ENCODE measurements at regions not wholly inside any gene's neighbourhood (a gene's known extent, or its start where the extent isn't known, plus 50 kb on each side); places are given as distances from the start of the nearest gene placed in this dataset.
"Not testable (repeated sequence)": the region's sequence is repeated elsewhere in the genome, so short reads cannot be mapped to it uniquely, and the experiment has no call there.

DNA sequence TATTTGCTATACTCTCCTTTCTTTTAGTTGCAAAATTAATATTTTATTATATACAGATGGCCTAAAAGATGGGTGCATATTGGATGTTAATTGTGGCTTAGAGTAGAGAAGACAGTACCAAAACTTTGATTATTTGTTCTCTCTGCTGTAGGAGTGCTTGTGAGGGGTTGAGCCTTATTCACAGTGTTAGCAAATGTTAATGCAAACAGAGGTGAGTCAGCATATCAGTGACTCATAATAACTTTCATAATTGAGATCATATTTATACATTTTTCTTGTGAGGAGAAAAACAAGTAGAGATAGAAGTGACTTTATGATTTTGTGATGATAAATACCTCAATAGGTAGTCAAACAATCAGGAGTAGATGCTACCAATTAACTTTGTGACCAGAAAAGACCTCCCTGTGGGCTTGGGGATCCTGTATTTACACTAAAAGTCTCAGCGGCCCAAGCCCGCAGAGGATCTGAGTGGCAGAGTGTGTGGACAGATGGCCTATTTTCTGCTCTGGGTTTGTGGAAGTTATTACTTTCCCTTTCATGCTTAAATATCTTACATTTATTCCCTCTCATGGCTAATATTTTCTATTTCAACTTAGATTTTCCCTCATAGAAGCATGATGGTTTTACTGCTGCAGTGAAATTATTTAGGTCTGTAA is 226.5 kb downstream of the TAF11L14 start:
- Mint-ChIP-seq H3K27me3 (ENCODE audit: low read depth) (no peaks in the 10 kb centered on the region), H3K9me3 (peaks cover 30% of the 10 kb centered on the region), H3K4me1 (ENCODE audit: low read depth) (no peaks in the 10 kb centered on the region), H3K36me3 (ENCODE audit: low read depth) (no peaks in the 10 kb centered on the region), H3K27ac (no peak overlapping the region), H3K4me3 (no peak overlapping the region)
- no peak for DNase-seq (ENCODE audit: low spot score)

GRCh38 chr5:17864903-17865302 is 230.6 kb downstream of the TAF11L14 start:
- H3K27ac Mint-ChIP-seq; H3K4me3 Mint-ChIP-seq; DNase-seq (ENCODE audit: low spot score); H3K36me3 Mint-ChIP-seq (ENCODE audit: low read depth); H3K4me1 Mint-ChIP-seq (ENCODE audit: low read depth); H3K27me3 Mint-ChIP-seq (ENCODE audit: low read depth): not testable (repeated sequence)
- peaks cover 28% of the 10 kb centered on the region for H3K9me3 Mint-ChIP-seq

DNA sequence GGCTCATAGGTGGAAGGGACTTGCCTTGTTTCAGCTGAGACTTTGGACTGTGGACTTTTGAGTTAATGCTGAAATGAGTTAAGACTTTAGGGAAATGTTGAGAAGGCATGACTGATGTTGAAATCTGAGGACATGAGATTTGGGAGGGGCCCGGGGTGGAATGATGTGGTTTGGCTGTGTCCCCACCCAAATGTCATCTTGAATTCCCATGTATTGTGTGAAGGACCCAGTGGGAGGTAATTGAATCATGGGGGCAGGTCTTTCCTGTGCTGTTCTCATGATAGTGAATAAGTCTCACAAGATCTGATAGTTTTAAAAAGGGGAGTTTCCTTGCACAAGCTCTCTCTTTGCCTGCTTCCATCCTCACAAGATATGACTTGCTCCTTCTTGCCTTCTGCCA is 231.7 kb downstream of the TAF11L14 start:
- H3K36me3 Mint-ChIP-seq (ENCODE audit: low read depth); H3K4me3 Mint-ChIP-seq; DNase-seq (ENCODE audit: low spot score); H3K27me3 Mint-ChIP-seq (ENCODE audit: low read depth); H3K4me1 Mint-ChIP-seq (ENCODE audit: low read depth); H3K27ac Mint-ChIP-seq: not testable (repeated sequence)
- H3K9me3 Mint-ChIP-seq, result peaks cover 30% of the 10 kb centered on the region

- no peak for DNase-seq (ENCODE audit: low spot score)
- H3K36me3 Mint-ChIP-seq (ENCODE audit: low read depth), result no peaks in the 10 kb centered on the region
- no peaks in the 10 kb centered on the region for H3K27me3 Mint-ChIP-seq (ENCODE audit: low read depth)
Measured at GRCh38 chr5:17872204-17872603, 237.9 kb downstream of the TAF11L14 start.

DNA sequence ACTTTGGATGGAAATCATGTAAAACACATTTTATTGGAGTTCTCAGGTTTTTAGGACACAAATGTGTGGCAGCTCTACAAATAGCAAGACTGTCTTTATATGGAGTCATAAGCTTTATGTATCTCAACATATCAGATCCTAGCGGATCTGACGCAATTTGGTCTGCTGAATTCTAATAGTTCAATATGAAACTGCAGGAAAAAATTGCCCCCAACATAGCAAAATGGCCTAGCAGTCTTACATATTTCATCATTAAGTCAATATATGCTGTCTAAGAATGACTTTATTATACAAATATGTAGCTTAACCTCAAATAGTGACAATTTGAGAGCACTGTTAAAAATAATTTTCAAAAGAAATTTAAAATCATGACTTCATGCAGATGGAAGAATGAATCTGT is 244.3 kb downstream of the TAF11L14 start:
- H3K4me1 Mint-ChIP-seq (ENCODE audit: low read depth), result no peaks in the 10 kb centered on the region
- no peaks in the 10 kb centered on the region for H3K36me3 Mint-ChIP-seq (ENCODE audit: low read depth)
- no peak overlapping the region for H3K27ac Mint-ChIP-seq
- peaks cover 32% of the 10 kb centered on the region for H3K9me3 Mint-ChIP-seq
- no peaks in the 10 kb centered on the region for H3K27me3 Mint-ChIP-seq (ENCODE audit: low read depth)
- DNase-seq (ENCODE audit: low spot score), result no peak
- H3K4me3 Mint-ChIP-seq, result no peak overlapping the region

More at GRCh38 chr5:17872204-17872603, 237.9 kb downstream of the TAF11L14 start:
- H3K4me1 Mint-ChIP-seq (ENCODE audit: low read depth), result no peaks in the 10 kb centered on the region
- no peak overlapping the region for H3K4me3 Mint-ChIP-seq
- no peak overlapping the region for H3K27ac Mint-ChIP-seq
- H3K9me3 Mint-ChIP-seq, result peaks cover 32% of the 10 kb centered on the region

GRCh38 chr5:17879276-17879675 is 245.0 kb downstream of the TAF11L14 start:
- no peaks in the 10 kb centered on the region for H3K27me3 Mint-ChIP-seq (ENCODE audit: low read depth)

DNA sequence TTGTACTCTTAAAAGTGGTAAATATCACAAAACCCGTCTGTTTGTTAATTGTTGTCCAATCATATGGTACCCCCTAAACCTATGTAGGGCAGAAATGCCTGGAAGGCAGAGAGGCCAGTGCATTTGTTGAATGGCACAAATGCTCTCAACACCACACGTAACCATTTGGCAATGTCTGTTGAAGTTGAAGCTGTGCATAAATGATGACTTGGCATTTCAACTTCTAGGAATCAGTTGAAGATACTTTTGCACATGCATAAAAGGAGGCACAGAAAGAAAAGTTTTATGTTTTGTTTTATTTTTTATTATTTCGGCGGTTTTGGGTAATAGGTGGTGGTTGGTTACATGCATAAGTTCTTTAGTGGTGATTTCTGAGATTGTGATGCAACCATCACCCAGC is 246.6 kb downstream of the TAF11L14 start:
- H3K9me3 Mint-ChIP-seq, result peaks cover 25% of the 10 kb centered on the region
- H3K27ac Mint-ChIP-seq, result no peak overlapping the region
- no peaks in the 10 kb centered on the region for H3K27me3 Mint-ChIP-seq (ENCODE audit: low read depth)
- no peak overlapping the region for H3K4me3 Mint-ChIP-seq
- no peaks in the 10 kb centered on the region for H3K4me1 Mint-ChIP-seq (ENCODE audit: low read depth)
- no peak for DNase-seq (ENCODE audit: low spot score)
- H3K36me3 Mint-ChIP-seq (ENCODE audit: low read depth), result no peaks in the 10 kb centered on the region

More at GRCh38 chr5:17879276-17879675, 245.0 kb downstream of the TAF11L14 start:
- Mint-ChIP-seq H3K36me3 (ENCODE audit: low read depth) (no peaks in the 10 kb centered on the region), H3K27ac (no peak overlapping the region), H3K4me3 (no peak overlapping the region), H3K4me1 (ENCODE audit: low read depth) (no peaks in the 10 kb centered on the region), H3K9me3 (peaks cover 28% of the 10 kb centered on the region)
- no peak for DNase-seq (ENCODE audit: low spot score)

GRCh38 chr5:17882760-17883488 is 248.7 kb downstream of the TAF11L14 start:
- no peaks in the 10 kb centered on the region for H3K27me3 Mint-ChIP-seq (ENCODE audit: low read depth)
- H3K9me3 Mint-ChIP-seq, result peaks cover 26% of the 10 kb centered on the region
- no peak overlapping the region for H3K4me3 Mint-ChIP-seq
- no peak overlapping the region for H3K27ac Mint-ChIP-seq
- no peak for DNase-seq (ENCODE audit: low spot score)
- H3K4me1 Mint-ChIP-seq (ENCODE audit: low read depth), result no peaks in the 10 kb centered on the region
- no peaks in the 10 kb centered on the region for H3K36me3 Mint-ChIP-seq (ENCODE audit: low read depth)

DNA sequence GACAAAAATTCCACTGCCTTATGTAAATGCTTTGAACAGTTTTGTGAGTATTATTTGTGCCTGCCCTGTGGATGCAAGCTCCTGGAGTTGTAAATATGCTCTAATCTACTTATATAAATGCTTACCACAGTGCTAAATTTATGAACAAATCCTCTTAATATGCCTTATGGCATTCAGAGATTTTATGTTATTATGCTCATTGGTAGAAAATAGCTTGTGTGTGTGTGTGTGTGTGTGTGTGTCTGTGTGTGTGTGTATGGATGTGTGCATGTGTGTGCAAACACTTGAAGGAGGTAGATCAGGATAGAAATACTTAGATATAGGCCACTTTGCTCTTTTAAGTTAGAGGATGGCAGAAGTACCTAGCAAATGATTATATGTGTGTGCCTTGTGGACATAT is 253.9 kb downstream of the TAF11L14 start:
- H3K27ac Mint-ChIP-seq, result no peak overlapping the region
- peaks cover 28% of the 10 kb centered on the region for H3K9me3 Mint-ChIP-seq
- no peaks in the 10 kb centered on the region for H3K27me3 Mint-ChIP-seq (ENCODE audit: low read depth)
- no peak overlapping the region for H3K4me3 Mint-ChIP-seq
- no peak for DNase-seq (ENCODE audit: low spot score)
- H3K4me1 Mint-ChIP-seq (ENCODE audit: low read depth), result no peaks in the 10 kb centered on the region
- no peaks in the 10 kb centered on the region for H3K36me3 Mint-ChIP-seq (ENCODE audit: low read depth)

DNA sequence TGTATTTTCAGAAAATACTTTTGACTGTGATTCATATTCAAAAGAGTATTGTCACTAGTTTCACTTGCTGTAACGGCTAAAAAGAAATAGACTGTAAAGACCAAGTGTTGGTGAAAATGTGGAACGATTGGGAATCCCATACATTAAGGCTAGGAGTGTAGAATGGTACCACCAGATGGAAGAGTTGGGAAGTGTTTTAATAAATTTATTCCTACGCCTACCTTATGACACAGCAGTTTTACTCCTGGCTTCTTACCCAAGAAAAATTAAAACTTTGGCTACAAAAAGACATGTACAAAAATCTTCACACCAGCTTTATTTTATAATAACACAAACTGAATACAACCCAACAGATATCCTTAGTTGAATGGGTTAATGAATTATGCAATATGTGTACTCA is 256.2 kb downstream of the TAF11L14 start:
- Mint-ChIP-seq H3K36me3 (ENCODE audit: low read depth) (no peaks in the 10 kb centered on the region), H3K4me3 (no peak overlapping the region), H3K27me3 (ENCODE audit: low read depth) (no peaks in the 10 kb centered on the region), H3K4me1 (ENCODE audit: low read depth) (no peaks in the 10 kb centered on the region), H3K9me3 (peaks cover 21% of the 10 kb centered on the region), H3K27ac (no peak overlapping the region)
- no peak for DNase-seq (ENCODE audit: low spot score)

GRCh38 chr5:17891881-17892280 is 257.6 kb downstream of the TAF11L14 start:
- Mint-ChIP-seq H3K4me3 (no peak overlapping the region), H3K27me3 (ENCODE audit: low read depth) (no peaks in the 10 kb centered on the region), H3K9me3 (peaks cover 20% of the 10 kb centered on the region), H3K27ac (no peak overlapping the region), H3K4me1 (ENCODE audit: low read depth) (no peaks in the 10 kb centered on the region), H3K36me3 (ENCODE audit: low read depth) (no peaks in the 10 kb centered on the region)
- no peak for DNase-seq (ENCODE audit: low spot score)

DNA sequence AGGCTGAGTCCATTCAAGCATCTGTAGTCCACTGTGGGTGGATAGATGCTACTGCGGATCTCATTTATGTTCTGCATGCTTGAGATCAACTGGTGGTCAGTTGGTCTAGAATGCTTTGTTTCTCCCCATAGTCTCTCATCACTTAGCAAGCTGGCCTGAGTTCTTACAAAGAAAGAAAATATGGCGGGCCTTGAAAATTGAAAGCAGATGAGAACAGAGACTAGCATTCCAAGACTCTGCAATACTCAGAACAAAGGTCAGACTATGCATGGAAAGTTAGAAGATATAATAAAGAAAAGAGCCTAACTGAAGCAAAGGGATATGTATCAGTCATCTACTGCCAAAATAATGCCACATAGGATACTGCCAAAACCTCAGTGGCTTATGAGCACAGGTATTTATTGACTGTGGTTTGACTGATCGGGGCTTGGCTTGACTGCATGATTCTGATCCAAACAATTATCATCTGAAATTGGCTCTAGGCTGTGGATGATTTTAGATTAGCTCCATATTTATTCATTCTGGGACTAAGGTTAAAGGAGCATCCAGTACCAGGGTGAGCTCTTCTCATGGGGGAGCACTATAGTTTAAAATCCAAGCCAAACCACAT is 258.9 kb downstream of the TAF11L14 start:
- Mint-ChIP-seq H3K27ac (no peak overlapping the region), H3K9me3 (peaks cover 17% of the 10 kb centered on the region), H3K36me3 (ENCODE audit: low read depth) (no peaks in the 10 kb centered on the region), H3K4me1 (ENCODE audit: low read depth) (no peaks in the 10 kb centered on the region), H3K4me3 (no peak overlapping the region), H3K27me3 (ENCODE audit: low read depth) (no peaks in the 10 kb centered on the region)
- DNase-seq (ENCODE audit: low spot score), result no peak

DNA sequence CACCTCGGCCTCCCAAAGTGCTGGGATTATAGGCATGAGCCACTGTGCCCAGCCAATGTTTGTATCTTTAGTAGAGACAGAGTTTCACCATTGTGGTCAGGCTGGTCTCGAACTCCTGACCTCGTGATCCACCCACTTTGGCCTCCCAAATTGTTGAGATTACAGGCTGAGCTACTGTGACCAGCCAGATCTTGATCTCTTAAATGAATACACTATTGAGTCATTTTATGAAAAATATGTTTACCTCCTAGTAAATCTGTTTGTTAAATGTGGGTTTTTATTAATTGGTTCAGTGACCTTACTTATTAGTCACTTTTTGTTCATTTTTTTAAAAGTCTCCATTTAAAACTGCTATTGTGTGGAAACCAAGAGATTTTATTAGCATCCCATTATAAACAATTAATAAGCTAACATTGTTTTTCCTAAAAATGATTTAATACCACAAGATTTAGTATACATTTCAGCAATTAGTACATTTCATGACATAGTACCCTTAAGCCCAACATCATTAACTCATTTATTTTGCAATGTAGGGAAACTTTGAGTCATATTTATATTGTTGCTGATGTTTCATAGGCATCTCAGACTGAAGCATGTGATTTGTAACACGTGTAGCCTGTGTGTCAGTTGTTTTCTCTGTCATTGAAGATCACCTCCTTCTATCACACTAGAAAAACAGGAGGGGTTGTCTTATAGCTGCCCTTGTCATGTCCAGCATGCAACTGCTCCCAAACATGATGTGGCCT is 261.2 kb downstream of the TAF11L14 start:
- Mint-ChIP-seq H3K4me1 (ENCODE audit: low read depth) (no peaks in the 10 kb centered on the region), H3K27me3 (ENCODE audit: low read depth) (no peaks in the 10 kb centered on the region), H3K9me3 (peaks cover 11% of the 10 kb centered on the region), H3K27ac (no peak overlapping the region), H3K4me3 (no peak overlapping the region), H3K36me3 (ENCODE audit: low read depth) (no peaks in the 10 kb centered on the region)
- DNase-seq (ENCODE audit: low spot score), result no peak

DNA sequence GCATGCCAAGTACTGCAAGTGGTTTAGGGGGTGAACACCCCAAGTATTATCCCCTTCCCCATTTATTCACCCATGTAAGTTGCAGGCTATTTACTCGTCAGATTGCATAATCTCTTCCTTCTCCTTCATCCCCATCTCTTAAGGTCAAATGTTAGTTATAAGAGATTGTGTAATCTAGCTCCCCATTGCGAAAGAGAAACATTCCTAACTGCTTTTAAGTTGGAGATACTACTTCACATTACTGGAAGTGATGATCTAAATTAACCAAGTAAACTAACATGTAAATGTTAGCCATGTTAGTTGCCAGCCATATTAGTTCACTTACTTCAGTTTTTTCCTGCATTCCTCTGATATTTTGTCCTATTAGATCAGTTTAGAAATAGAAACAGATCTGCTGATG is 262.3 kb downstream of the TAF11L14 start:
- H3K4me1 Mint-ChIP-seq (ENCODE audit: low read depth), result no peaks in the 10 kb centered on the region
- H3K27me3 Mint-ChIP-seq (ENCODE audit: low read depth), result no peaks in the 10 kb centered on the region
- no peak for DNase-seq (ENCODE audit: low spot score)
- H3K4me3 Mint-ChIP-seq, result no peak overlapping the region
- no peak overlapping the region for H3K27ac Mint-ChIP-seq
- H3K9me3 Mint-ChIP-seq, result peaks cover 17% of the 10 kb centered on the region
- H3K36me3 Mint-ChIP-seq (ENCODE audit: low read depth), result no peaks in the 10 kb centered on the region

Data from T-helper 2 cell treated with Interferon-gamma antibody and Interleukin-4, amounts not matched to agents 5 μg/mL and 100 μg/mL, for 36 hours (primary cell).